ENCODE measurements at regions not wholly inside any gene's neighbourhood (a gene's known extent, or its start where the extent isn't known, plus 50 kb on each side); places are given as distances from the start of the nearest gene placed in this dataset.

- no peak for TF ChIP-seq CTCF (conservative IDR thresholded peaks at IDR 0.05; ENCODE audit: control insufficient read depth, insufficient read depth, low read depth, low read length)
- no peak for DNase-seq (ENCODE audit: low read depth)
- H3K4me3 ChIP-seq (ENCODE audit: control insufficient read depth, low read depth, low read length) = no peak overlapping the region
These were observed 391.9 kb downstream of the RND3 start for GRCh38 chr2:150095361-150096095.

GRCh38 chr2:150091846-150092245, 395.6 kb downstream of the RND3 start:
- no peak for DNase-seq (ENCODE audit: low read depth)
- no peak for TF ChIP-seq CTCF (conservative IDR thresholded peaks at IDR 0.05; ENCODE audit: control insufficient read depth, insufficient read depth, low read depth, low read length)

DNA sequence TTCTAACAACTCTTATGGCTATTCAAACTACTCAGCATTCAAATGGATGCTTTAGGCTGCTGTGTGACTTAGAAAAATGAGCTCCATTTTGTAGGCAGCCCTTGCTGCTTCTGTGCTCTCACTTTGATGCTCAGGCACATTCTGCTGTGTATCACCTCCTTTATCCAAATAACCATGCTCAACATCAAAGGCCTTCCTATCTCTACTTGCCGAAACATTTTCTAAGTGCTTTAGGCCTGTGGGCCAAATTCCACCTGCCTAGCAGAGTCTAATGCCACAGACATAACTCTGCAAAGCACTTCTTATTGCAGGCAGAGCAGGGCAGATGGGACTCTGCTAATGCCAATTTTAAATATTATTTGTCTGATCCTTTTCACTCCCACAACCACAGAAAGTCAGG, 397.4 kb downstream of the RND3 start:
- no peak overlapping the region for H3K4me3 ChIP-seq (ENCODE audit: control insufficient read depth, low read depth, low read length)
- no peak for DNase-seq (ENCODE audit: low read depth)
- TF ChIP-seq CTCF (conservative IDR thresholded peaks at IDR 0.05; ENCODE audit: control insufficient read depth, insufficient read depth, low read depth, low read length) = no peak

More at GRCh38 chr2:150091846-150092245, 395.6 kb downstream of the RND3 start:
- H3K4me3 ChIP-seq (ENCODE audit: control insufficient read depth, low read depth, low read length) = no peak overlapping the region

- DNase-seq (ENCODE audit: low read depth) = no peak
- TF ChIP-seq CTCF (conservative IDR thresholded peaks at IDR 0.05; ENCODE audit: control insufficient read depth, insufficient read depth, low read depth, low read length) = no peak
- H3K4me3 ChIP-seq (ENCODE audit: control insufficient read depth, low read depth, low read length) = no peak overlapping the region
These were observed 398.9 kb downstream of the RND3 start for GRCh38 chr2:150088538-150088937.

DNA sequence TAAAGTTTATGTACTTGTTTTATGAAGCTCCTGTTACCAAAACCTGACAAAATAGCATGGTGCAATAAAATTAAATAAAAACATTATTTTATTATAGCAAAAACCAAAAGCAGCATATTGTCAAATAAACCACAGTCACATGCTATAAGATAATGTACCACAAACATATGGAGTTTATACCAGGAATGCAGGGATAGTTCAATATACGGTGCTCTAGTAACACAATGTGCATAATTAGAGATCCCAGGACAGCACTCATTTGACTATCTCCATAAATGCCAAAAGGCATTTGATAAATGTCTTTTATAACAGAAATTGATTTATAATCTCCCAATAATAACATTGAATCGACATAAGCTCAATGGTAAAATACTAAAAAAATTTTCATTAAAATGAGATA, 402.0 kb downstream of the RND3 start:
- DNase-seq (ENCODE audit: low read depth) = no peak
- no peak overlapping the region for H3K4me3 ChIP-seq (ENCODE audit: control insufficient read depth, low read depth, low read length)
- no peak for TF ChIP-seq CTCF (conservative IDR thresholded peaks at IDR 0.05; ENCODE audit: control insufficient read depth, insufficient read depth, low read depth, low read length)

- no peak for TF ChIP-seq CTCF (conservative IDR thresholded peaks at IDR 0.05; ENCODE audit: control insufficient read depth, insufficient read depth, low read depth, low read length)
- DNase-seq (ENCODE audit: low read depth) = peak; percentile 69
- no peak overlapping the region for H3K4me3 ChIP-seq (ENCODE audit: control insufficient read depth, low read depth, low read length)
These were observed 405.5 kb downstream of the RND3 start for GRCh38 chr2:150081775-150082481.
